Esophagus muscularis mucosa (tissue), 4 donors: ENCODE measurements at regions not wholly inside any gene's neighbourhood (a gene's known extent, or its start where the extent isn't known, plus 50 kb on each side); places are given as distances from the start of the nearest gene placed in this dataset.

ENCODE experiments used
- DNase-seq: peaks from one replicate; pipeline ENCODE4 v3.0.0-alpha.2; 2017; ENCODE audit errors: extremely low spot score
- H3K27ac ChIP-seq, 4 donors: fragments of 200-600 bp; sonication (generic); replicated peaks in 1 of 4; 1 replicate in 3 of 4; 2 replicates in 1 of 4; pipeline ENCODE4 v1.5.1; 2016 to 2019; ENCODE audit warnings: mild to moderate bottlenecking in 1 of 4
- H3K27me3 ChIP-seq, 4 donors: fragments of 200-600 bp; sonication (generic); one replicate each; pipeline versions ENCODE4 v1.5.1 to v1.6.0; 2016 to 2019
- H3K36me3 ChIP-seq, 4 donors: fragments of 200-600 bp; sonication (generic); one replicate each; pipeline ENCODE4 v1.5.1; 2016 to 2019
- H3K4me1 ChIP-seq, 4 donors: fragments of 200-600 bp; sonication (generic); one replicate each; pipeline ENCODE4 v1.5.1; 2016 to 2019
- H3K4me3 ChIP-seq, 4 donors: fragments of 200-600 bp; sonication (generic); 1 replicate in 2 of 4; 2 replicates in 2 of 4; pipeline ENCODE4 v1.5.1; 2016 to 2019; ENCODE audit warnings: mild to moderate bottlenecking in 4 of 4, moderate library complexity in 1 of 4
- H3K9me3 ChIP-seq, 4 donors: fragments of 200-600 bp; sonication (generic); 1 replicate in 3 of 4; 2 replicates in 1 of 4; pipeline ENCODE4 v1.5.1; 2016 to 2019
- EP300 ChIP-seq: sonication (generic); formaldehyde crosslinking; IDR thresholded peaks from one replicate; pipeline ENCODE4 v1.6.1; 2017; ENCODE audit warnings: antibody characterized with exemption
- POLR2A ChIP-seq: fragments of 450-650 bp; IDR thresholded peaks from one replicate; pipeline ENCODE4 v1.6.1; 2017; ENCODE audit warnings: antibody characterized with exemption, moderate library complexity, mild to moderate bottlenecking, low read depth
- POLR2AphosphoS5 ChIP-seq, 2 donors: sonication (generic); formaldehyde crosslinking; IDR thresholded peaks; one replicate each; pipeline ENCODE4 v1.6.1; 2017; ENCODE audit warnings: antibody characterized with exemption in 2 of 2
- WGBS: methylation state at CpG from one replicate; pipeline ENCODE4 v1.1.5; 2018; 5-methylcytosine and 5-hydroxymethylcytosine counted together
- intact Hi-C: fragments of 100-400 bp; cut with DNase I; formaldehyde crosslinking; loops from one replicate; pipeline ENCODE4 v1.15.1; 2023
- TF ChIP-seq, protein P1 (sequence below), 3 experiments: fragments of 200-600 bp in 2 of 3; fragments of 450-650 bp in 1 of 3; sonication (generic) in 2 of 3; IDR thresholded peaks; one replicate each; pipeline ENCODE4 v1.5.1; 2017 to 2019; ENCODE audit warnings: antibody characterized with exemption in 3 of 3, mild to moderate bottlenecking in 2 of 3, moderate library complexity in 1 of 3

DNA sequence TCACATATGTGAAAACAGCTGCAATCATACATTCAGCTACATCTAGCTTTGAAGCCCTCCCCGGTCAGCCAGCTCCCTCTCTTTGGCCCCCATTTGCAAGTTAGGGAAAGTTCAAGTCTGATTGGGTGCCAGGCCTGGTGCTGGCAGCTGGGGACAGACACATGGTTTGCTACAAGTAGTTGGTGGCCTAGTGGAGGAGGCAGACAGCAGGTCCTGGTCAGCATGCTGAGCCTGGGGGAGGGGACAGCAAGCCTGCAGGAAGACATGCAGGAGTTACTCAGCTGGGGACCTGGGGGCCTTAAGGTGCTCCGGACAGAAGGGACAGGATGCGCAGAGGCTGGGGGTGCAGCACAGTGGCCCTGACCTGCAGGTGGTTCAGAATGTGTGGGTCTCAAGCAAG lies 956.9 kb upstream of the ZNF722 start:
- intact Hi-C loops = no loop called here
- Histone ChIP-seq H3K27ac (no peak overlapping the region), H3K4me1 (no peaks in the 10 kb centered on the region), H3K4me3 (no peak overlapping the region), H3K27me3 (no peaks in the 10 kb centered on the region), H3K9me3 (peaks cover 0 to 26% (median 2%) of the 10 kb centered on the region in 4 donors), H3K36me3 (no peaks in the 10 kb centered on the region)
- no peak for DNase-seq
- 93% methylated on average over 3 of the region's 3 CpGs for WGBS
- TF ChIP-seq POLR2A (no peak), POLR2AphosphoS5 (IDR thresholded peaks at IDR 0.05) (no peak), EP300 (no peak)
- TF ChIP-seq, protein P1, sequence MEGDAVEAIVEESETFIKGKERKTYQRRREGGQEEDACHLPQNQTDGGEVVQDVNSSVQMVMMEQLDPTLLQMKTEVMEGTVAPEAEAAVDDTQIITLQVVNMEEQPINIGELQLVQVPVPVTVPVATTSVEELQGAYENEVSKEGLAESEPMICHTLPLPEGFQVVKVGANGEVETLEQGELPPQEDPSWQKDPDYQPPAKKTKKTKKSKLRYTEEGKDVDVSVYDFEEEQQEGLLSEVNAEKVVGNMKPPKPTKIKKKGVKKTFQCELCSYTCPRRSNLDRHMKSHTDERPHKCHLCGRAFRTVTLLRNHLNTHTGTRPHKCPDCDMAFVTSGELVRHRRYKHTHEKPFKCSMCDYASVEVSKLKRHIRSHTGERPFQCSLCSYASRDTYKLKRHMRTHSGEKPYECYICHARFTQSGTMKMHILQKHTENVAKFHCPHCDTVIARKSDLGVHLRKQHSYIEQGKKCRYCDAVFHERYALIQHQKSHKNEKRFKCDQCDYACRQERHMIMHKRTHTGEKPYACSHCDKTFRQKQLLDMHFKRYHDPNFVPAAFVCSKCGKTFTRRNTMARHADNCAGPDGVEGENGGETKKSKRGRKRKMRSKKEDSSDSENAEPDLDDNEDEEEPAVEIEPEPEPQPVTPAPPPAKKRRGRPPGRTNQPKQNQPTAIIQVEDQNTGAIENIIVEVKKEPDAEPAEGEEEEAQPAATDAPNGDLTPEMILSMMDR (IDR thresholded peaks at IDR 0.05) = no peak

- Histone ChIP-seq H3K27ac (no peak overlapping the region), H3K4me1 (no peaks in the 10 kb centered on the region), H3K27me3 (no peaks in the 10 kb centered on the region), H3K4me3 (no peak overlapping the region), H3K36me3 (no peaks in the 10 kb centered on the region), H3K9me3 (peaks cover 0 to 26% (median 2%) of the 10 kb centered on the region in 4 donors)
- TF ChIP-seq EP300 = no peak
- TF ChIP-seq POLR2AphosphoS5 (IDR thresholded peaks at IDR 0.05) = no peak
- TF ChIP-seq, protein P1 (IDR thresholded peaks at IDR 0.05) = no peak
- TF ChIP-seq POLR2A = no peak
- intact Hi-C loops = no loop called here
- 69% methylated on average over 10 of the region's 10 CpGs for WGBS
- DNase-seq = no peak
Observed at GRCh38 chr7:63042730-63043511, 955.7 kb upstream of the ZNF722 start.

DNA sequence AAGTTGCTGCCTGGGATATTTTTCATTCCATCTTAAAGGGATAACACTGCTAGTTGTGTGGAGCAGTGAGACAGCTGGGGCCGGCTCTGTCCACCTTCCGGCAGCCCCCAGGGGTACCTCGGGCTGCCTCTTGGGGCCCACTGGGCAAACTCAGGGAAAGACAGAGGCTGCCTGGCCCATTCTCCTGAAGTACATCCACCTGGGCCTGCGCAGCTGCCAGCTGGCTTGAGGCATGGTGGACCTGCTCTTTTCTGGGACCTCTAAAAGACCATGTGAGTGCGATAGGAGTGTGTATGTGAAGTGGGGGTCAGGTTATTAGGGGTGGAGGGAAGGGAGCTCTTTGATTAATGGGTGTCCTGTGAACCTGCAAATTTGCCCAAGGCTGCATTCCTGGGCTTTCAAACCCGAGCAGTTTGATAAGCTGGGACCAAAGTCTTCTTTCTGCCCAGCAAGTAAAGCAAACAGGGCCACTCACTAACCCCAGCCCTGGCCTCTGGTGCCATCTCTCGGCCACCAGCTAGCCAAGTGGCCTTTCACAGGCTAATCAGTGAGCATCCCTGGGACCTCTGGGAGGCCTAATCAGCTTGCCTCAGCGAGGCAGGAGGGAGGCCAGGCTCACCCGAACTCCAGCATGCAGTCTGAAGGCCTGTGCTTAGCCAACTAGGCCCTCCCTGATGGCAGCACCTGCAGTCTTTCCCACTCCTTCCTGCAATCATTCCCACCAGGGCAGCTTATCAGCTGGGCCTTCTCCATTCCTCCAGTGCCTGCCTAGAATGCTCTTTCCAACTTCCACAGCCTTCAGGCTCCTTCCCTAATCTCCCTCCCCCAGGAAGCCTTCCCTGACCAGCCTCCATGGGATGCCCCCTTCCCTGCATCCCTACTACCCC lies 954.7 kb upstream of the ZNF722 start:
- DNase-seq = no peak
- Histone ChIP-seq H3K27ac (no peak overlapping the region), H3K36me3 (no peaks in the 10 kb centered on the region), H3K27me3 (no peaks in the 10 kb centered on the region), H3K9me3 (peaks cover 0 to 19% (median 2%) of the 10 kb centered on the region in 4 donors), H3K4me3 (no peak overlapping the region), H3K4me1 (no peaks in the 10 kb centered on the region)
- intact Hi-C loops = no loop called here
- 69% methylated on average over 9 of the region's 9 CpGs for WGBS
- no peak for TF ChIP-seq POLR2AphosphoS5 (IDR thresholded peaks at IDR 0.05)
- TF ChIP-seq, protein P1 (IDR thresholded peaks at IDR 0.05) = no peak
- TF ChIP-seq POLR2A = no peak
- no peak for TF ChIP-seq EP300

- no peak overlapping the region for H3K4me3 ChIP-seq
- intact Hi-C loops = no loop called here
- TF ChIP-seq POLR2AphosphoS5 (IDR thresholded peaks at IDR 0.05) (no peak), EP300 (no peak)
- TF ChIP-seq, protein P1 (IDR thresholded peaks at IDR 0.05) = no peak
- 59% methylated on average over 2 of the region's 3 CpGs for WGBS
- peaks cover 0 to 13% (median 2%) of the 10 kb centered on the region in 4 donors for H3K9me3 ChIP-seq
- H3K4me1 ChIP-seq = no peaks in the 10 kb centered on the region
- DNase-seq = no peak
- H3K36me3 ChIP-seq = no peaks in the 10 kb centered on the region
- H3K27ac ChIP-seq = no peak overlapping the region
- no peaks in the 10 kb centered on the region for H3K27me3 ChIP-seq
Observed at GRCh38 chr7:63044721-63045120, 953.9 kb upstream of the ZNF722 start.
